ENCODE measurements at regions not wholly inside any gene's neighbourhood (a gene's known extent, or its start where the extent isn't known, plus 50 kb on each side); places are given as distances from the start of the nearest gene placed in this dataset.

DNA sequence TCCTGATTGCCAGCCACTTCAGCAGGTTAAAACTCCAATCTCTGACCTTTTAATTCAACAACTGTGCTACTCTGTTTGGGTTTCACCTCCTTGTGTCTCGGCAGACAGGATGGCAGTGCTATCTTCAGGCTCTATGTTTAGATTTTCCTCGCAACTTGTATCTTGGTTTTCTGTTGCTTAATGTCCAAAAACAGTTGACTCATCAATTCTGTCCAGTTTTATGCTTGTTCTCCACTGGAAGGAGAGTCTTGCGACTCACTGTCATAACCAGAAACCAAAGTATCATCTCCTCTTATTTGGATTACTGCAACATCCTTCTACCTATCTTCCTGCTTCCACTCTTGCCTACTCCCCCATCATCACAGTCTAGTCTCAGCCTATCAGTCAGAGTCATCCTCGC is 130.9 kb upstream of the ADAMTS16 start:
- DNase-seq (ENCODE audit: low read depth), result no peak

GRCh38 chr5:5011151-5011550 is 129.0 kb upstream of the ADAMTS16 start:
- DNase-seq (ENCODE audit: low read depth), result no peak

DNA sequence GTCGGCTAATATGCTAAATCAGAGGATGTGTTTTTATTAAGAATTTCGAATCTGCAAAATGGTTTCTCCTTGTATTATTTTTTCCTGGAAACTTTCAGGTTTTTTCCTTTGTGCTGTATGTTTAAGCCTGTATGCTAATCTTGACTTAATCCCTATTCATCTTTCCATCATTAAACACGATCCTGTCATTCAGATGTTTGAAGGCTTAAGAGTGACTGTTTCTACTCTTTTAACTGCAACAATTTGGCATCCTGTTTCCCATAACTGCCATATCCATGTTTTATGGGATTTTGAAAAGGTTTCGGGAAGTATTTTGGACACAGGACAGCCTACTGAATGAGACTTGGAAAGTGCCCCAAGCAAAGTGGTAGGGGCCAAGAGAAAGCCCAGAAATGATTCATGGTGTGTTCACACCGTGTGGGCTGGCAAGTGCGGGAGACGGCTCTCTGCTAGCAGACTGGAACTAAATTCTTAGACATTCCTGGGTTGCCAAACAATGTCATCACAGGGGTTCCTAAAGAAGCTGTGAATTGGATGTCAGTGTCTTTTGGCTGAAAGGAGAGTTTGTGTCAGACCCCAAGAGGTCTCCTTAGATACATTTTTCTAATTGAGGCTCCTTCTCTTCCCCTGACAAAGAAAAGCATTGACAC is 125.4 kb upstream of the ADAMTS16 start:
- no peak for DNase-seq (ENCODE audit: low read depth)

DNA sequence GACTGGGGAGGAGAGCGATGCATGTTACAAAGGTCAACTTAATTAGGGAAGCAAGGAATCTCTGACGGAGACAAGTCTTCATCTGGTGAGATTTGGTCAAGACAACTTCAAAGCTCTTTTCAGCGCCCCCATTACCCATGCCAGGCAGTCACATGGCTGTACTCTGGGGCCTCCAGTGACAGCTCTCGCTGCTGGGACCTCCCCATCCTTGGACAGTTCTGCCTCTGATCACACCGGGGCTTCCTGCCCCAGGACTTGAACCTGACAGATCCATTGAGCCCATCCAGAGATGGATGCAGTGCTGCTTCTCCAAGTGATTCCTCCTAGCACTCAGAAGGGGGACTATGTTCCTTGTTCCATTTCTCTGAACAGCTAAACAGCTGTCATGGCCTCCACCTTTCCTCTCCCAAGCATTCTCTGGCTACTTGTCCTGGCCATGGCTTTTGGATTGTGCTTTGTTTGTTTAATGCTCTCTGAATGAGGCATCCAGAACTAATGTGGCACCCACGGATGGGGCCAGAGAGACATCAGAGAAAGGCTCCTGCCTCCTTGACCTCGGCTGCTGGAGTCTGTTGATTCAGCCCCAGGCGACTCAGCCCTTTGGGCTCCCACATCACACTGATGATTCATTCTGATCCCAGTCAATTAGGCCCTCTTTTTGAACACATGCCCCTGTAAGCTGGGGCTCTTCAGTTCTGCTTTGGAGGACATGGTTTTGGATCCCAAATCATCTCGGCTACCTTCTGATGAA is 122.1 kb upstream of the ADAMTS16 start:
- DNase-seq (ENCODE audit: low read depth), result no peak

GRCh38 chr5:5018578-5018970 is 121.6 kb upstream of the ADAMTS16 start:
- DNase-seq (ENCODE audit: low read depth), result no peak

DNA sequence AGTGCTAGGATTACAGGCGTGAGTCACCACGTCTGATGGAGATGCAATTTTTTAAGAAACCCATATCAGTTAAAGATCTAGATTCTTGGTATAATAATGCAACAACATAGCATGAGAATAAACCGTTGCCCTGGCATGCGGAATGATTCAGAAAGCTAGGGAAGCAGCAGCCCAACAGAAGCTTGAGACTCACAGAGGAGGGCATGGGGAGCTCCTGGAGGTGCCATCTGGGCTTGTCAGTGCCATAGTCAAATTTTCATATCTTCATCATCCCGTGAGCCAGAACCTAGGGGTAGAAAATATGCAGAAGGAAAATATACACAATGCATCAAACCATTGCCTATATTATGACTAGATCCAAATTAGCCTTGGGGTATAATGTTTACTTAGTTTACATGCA is 118.7 kb upstream of the ADAMTS16 start:
- no peak for DNase-seq (ENCODE audit: low read depth)

DNA sequence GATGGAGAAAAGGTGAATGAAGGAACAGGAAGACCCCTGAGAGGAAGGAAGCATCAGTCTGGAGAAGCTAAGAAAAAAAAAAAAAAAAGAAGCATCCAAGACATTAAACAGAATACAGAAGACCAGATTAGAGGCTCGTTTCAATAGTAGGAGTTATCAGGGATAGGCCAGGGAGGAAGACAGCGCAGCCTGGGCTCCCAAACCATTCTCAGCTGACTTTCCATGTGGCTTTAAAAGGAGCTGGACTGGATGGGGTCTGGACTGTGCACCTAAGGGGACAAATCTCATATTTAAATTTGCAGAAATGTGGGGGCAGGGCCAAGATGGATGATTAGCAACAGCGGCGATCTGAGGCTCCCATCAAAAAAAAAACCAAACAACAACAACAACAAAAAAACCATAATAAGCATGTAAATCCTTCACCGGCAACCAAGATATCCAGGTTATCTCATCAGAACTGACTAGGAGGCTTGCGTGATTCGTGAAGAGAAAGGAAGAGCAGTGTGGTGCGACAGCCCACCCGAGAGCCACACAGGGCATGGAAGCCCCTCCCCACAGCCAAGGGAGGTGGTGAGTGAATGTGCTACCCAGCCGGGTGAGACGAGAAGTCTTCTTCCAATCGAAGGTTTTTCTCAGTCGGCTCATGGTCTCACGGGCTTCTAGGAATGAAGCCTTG is 114.9 kb upstream of the ADAMTS16 start:
- DNase-seq (ENCODE audit: low read depth), result no peak

DNA sequence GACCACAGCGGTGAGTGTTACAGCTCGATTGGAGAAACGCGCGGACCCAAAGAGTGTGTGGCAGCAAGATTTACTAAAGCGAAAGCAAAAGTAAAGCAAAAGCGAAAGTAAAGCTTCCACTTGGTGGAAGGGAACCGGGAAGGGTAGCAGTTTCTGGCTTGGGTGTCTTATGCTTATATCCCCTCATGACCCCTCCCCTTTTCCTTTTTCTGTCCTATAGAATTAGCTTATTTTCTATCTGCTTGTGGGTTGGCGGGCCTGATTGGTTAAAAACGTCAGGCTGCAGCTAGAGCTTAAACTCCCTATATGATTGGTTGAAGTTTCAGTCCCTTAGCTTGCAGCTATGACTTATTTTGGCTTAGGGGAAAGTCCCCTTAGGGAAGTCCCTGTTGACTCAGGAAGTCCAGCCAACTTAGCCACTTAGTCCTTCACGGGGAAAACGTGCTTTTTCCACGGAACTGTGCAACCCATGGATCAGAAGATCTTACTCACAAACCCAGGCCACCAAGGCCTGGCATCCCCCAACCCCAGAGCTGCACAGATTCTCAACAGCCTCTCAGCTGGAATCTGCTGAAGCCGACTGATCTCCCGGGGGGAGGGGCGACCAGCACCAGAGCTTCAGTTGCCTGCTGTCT is 114.2 kb upstream of the ADAMTS16 start:
- no peak for DNase-seq (ENCODE audit: low read depth)

- DNase-seq (ENCODE audit: low read depth), result no peak
These were observed 113.7 kb upstream of the ADAMTS16 start for GRCh38 chr5:5026409-5026785.

DNA sequence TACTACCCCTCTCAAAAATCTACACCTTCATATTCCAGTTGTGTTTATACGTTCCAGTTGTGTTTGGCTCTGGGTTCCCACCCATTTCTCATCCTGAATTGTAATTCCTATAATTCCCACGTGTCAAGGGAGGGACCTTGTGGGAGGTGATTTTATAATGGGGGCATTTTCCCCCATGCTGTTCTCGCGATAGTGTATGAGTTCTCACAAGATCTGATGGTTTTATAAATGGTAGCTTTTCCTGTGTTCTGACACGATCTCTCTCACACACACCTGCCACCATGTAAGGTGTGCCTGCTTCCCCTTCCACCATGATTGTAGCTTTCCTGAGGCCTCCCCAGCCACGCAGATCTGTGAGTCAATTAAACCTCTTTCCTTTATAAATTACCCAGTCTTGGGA is 108.5 kb upstream of the ADAMTS16 start:
- DNase-seq (ENCODE audit: low read depth), result no peak

DNA sequence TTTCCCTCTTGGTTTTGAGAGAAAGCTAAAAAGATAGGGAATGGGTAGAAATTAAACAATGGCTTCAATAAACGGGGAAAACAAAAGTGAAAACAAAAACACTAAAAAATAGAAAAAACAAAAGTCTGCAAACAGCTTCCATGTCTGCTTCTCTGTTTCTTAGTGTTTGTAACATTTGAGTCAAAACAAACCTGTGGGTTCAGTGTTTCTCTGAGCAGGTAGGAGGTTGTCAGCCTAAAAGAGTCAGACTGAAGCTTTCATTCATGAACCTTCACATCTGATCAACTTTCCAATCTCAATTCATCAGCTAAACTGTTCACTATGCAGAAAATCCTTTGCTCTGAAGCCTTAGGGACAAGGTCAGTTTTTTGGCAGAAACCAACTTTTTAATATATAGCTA is 102.5 kb upstream of the ADAMTS16 start:
- DNase-seq (ENCODE audit: low read depth), result no peak

- no peak for DNase-seq (ENCODE audit: low read depth)
These were observed 100.2 kb upstream of the ADAMTS16 start for GRCh38 chr5:5039918-5040317.

- DNase-seq (ENCODE audit: low read depth), result no peak
These were observed 99.4 kb upstream of the ADAMTS16 start for GRCh38 chr5:5040712-5041111.

- no peak for DNase-seq (ENCODE audit: low read depth)
These were observed 97.3 kb upstream of the ADAMTS16 start for GRCh38 chr5:5042806-5043205.

DNA sequence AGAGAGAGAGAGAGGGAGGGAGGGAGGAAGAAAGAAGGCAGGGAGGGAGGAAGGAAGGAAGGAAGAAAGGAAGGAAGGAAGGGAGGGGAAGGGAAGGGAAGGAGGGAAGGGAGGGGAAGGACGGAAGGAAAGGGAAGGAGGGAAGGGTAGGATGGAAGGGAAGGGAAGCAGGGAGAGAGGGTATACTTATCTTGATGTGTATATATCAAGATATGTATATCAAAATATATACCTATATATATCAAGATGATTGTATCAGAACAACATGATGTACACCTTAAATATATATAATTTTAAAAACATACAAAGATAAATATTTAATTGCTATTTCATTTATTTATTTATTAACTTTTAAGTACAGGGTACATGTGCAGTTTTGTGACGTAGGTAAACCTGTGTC is 96.8 kb upstream of the ADAMTS16 start:
- no peak for DNase-seq (ENCODE audit: low read depth)

DNA sequence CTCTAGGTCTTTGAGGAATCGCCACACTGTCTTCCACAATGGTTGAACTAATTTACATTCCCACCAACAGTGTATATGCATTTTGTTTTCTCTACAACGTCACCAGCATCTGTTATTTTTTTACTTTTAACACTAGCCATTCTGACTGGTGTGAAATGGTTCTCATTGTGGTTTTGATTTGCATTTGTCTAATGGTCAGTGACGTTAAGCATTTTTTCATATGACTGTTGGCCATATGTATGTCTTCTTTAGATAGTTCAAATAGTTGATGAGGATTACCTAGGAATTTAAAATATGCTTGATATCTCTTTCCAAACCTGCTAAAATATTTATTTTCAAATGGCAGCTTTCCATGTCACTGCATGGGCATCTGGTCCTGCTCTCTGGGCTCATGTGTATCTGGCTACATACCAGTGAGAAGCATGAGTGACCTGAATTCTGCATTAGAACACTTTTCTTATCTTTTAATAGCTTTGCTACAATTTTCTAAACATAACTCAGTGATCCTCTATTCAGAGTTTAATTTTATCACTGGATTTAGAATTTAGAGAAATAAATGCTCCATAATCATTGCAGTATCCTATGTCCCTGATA is 95.8 kb upstream of the ADAMTS16 start:
- DNase-seq (ENCODE audit: low read depth), result no peak

DNA sequence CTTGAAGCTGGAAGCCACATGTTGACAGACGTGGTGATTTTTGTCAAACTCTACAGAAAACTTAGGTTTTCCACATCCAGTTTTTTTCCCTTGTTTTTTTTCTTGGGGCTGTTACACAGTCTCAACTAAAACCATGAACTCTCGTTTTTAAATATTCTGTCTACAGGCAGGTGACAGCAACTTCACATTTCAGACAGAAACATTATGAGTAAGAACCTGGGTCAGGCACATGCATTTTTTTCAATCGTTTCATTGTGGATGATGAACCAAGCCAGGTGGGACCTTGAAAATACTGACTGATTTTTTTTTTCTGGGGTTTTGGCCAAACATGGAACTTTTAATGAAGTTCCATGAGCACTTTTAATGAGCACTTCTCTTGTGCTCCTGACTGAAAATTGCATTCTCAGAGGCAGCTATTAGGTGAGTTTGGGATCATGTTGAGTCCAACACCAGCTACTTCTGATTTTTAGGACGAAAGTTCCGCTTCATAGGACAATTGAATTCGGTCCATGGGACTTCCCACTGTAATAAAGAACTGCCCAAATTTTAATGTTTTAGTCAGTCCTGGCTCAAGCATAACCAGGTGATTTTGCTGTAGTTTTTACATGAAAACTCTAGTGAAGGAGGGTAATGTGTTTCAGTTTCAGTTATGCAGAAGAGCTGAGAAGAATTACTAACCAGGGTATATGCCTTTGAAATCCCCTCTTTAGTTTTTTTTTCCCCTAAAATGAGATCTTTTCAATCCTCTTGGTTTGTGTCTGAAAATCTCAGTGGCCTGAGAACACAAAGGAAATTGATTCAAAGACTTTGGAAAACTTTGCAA is 93.2 kb upstream of the ADAMTS16 start:
- no peak for DNase-seq (ENCODE audit: low read depth)

- no peak for DNase-seq (ENCODE audit: low read depth)
These were observed 89.3 kb upstream of the ADAMTS16 start for GRCh38 chr5:5050801-5051200.

DNA sequence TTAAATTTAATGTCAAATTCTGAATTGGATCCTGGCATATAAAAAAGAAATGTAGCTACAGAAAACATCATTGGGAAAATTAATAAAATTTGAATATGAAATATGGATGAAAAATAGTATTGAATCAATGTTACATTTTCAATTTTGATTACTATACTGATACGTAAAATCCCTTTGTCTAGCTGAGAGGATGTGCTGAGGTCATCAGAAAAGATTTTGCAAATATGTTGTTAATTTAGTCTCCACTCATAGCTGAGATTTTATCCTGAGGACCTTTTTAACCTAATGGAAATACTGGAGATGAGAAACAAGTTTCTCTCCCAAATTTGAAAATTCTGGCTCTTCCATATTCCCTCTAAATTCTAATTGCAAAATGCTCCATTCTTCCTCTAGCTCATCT is 84.4 kb upstream of the ADAMTS16 start:
- no peak for DNase-seq (ENCODE audit: low read depth)

- no peak for DNase-seq (ENCODE audit: low read depth)
These were observed 78.3 kb upstream of the ADAMTS16 start for GRCh38 chr5:5061836-5062235.

DNA sequence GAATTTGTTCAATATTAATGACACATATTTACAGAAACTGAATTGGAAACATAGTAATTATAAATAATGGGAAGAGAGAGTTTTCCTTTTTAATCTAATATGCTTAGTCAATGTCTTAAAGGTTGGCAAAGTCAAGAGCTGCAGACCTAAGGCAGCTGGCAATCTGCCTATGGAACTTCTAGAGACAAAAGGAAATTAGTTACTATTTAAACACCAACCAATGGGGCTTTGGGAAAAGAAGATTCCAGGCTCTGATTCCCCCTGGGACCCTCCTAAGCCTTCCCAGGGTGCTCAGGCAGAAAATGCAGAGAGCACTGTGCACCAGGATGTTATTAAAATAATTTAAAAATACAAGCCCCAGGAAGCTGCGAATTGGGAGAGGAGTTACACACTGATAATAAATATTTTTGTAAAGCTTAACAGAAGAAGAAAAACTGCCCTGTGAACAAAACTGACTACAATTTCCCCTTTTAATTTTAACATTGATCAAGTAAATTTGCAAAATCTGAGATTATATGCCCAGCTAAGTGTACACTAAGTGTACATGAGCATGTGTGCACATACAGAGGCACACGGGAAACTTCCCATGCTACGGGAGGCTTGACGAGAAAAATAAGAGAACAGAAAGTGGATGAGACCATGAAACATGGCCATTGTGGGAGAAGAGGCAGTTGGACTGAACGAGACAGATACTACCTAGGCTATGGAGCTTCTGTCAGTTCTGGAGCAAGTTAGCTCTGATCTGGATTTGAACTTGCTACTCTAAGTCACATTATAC is 77.4 kb upstream of the ADAMTS16 start:
- DNase-seq (ENCODE audit: low read depth), result no peak

Data from stimulated activated CD8-positive, alpha-beta memory T cell treated with anti-CD3 and anti-CD28 coated beads, Interleukin-7, amount 100 ng/mL, for 24 hours (primary cell).